ENCODE measurements at regions not wholly inside any gene's neighbourhood (a gene's known extent, or its start where the extent isn't known, plus 50 kb on each side); places are given as distances from the start of the nearest gene placed in this dataset.

- DNase-seq (ENCODE audit: low read depth): no peak
Measured at GRCh38 chr5:167973126-167973525, 318.3 kb upstream of the WWC1 start.

DNA sequence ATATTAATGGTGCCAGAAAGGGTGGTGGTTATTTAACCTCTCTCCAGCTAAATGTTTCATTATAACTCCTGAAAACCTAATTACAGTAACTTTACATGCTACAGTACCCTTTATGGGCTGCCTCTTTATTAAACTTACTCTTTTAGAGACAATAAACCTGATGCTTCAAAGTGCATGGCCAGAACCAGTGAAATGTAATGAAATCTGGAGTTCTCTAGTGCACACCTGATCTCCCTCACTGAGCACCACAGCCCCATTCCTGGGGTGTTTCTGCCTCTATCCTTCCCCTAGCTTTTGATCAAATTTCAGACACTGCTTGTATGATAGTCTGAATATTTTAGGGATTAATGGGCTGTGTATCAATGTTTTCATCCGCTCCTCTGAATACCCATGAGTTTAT lies 306.5 kb upstream of the WWC1 start:
- no peak for DNase-seq (ENCODE audit: low read depth)

DNA sequence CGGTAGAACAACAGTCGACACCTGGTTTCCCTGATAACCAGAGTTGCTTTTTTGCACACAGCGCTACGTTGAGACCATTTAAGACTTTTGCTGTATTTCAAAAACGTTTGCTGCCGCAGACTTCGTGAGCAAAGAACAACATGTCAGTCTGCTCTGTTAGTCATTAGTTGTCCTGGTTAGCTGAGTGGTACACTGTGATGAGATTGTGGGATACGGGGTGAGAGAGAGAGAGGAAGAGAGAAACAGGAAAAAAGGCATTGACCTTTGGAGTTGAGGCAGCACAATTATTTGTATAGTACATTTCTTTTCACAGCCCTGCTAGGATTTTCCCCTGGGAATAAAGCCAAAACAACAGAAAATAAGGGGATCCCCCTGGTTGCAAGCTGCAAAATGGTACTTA lies 306.1 kb upstream of the WWC1 start:
- DNase-seq (ENCODE audit: low read depth): no peak

- DNase-seq (ENCODE audit: low read depth): no peak
Measured at GRCh38 chr5:167987490-167988280, 303.8 kb upstream of the WWC1 start.

DNA sequence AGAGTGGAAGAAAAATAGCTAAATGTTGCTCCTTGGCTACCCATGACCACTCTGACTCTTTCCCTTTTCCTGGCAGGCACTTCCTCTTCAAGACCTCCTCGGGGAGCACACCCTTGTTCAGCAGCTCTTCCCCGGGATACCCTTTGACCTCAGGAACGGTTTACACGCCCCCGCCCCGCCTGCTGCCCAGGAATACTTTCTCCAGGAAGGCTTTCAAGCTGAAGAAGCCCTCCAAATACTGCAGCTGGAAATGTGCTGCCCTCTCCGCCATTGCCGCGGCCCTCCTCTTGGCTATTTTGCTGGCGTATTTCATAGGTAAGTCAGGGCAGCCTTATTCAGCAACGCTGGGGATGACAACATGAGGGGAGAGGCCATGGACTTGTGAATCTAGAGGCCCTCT lies 298.6 kb upstream of the WWC1 start:
- DNase-seq (ENCODE audit: low read depth): no peak

- DNase-seq (ENCODE audit: low read depth): no peak
Measured at GRCh38 chr5:167993771-167994170, 297.7 kb upstream of the WWC1 start.

DNA sequence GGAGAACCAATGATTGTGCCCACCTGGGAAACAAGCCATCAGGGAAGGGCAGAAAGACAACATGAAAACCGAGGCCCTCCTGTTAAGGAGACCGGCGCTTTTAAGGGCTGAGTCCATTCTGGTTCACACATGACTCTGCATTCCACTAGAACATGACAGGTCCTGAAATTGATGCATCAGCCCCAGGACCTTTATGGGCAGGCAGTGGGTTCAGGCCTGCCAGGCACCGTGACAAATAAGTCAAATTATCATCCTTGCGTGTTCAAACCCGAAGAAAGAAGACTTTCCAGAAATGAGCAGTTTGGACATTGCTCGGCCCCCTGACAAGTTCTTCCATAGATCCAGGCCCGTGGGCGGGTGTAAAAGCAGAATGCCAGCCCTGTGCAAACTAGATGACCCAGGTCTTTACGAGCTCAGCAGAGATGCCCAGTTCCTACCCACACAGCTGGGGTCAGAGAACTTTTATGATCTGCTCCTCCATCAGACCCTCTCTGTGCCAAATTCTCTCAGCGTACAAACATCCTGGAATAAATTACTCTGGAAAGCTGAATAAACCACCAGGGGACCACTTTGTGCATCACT lies 295.5 kb upstream of the WWC1 start:
- DNase-seq (ENCODE audit: low read depth): no peak

- no peak for DNase-seq (ENCODE audit: low read depth)
Measured at GRCh38 chr5:167998148-167998767, 293.2 kb upstream of the WWC1 start.

GRCh38 chr5:167999182-167999581 lies 292.3 kb upstream of the WWC1 start:
- DNase-seq (ENCODE audit: low read depth): no peak

- no peak for DNase-seq (ENCODE audit: low read depth)
Measured at GRCh38 chr5:168001318-168001717, 290.1 kb upstream of the WWC1 start.

DNA sequence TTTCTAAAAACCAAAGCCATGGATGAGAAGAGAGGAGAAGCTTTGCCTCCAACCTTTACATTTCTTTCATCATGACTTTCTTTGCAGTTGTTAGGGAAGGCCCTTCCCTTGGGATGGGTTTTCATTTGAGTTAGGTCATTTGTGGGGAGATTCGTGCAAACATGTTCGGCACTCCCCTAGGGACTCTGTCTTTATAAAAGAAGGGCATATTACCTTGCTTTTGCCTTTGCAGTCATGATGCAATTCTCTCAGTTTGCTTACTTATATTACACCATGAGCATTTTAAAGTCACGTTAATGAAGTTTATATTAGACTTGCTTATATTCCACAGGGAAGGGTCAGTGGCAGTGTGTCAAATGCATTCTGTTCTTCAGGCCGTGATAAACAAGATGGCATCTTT lies 289.3 kb upstream of the WWC1 start:
- DNase-seq (ENCODE audit: low read depth): no peak

- DNase-seq (ENCODE audit: low read depth): no peak
Measured at GRCh38 chr5:168005093-168005492, 286.4 kb upstream of the WWC1 start.

GRCh38 chr5:168005936-168006335 lies 285.5 kb upstream of the WWC1 start:
- no peak for DNase-seq (ENCODE audit: low read depth)

DNA sequence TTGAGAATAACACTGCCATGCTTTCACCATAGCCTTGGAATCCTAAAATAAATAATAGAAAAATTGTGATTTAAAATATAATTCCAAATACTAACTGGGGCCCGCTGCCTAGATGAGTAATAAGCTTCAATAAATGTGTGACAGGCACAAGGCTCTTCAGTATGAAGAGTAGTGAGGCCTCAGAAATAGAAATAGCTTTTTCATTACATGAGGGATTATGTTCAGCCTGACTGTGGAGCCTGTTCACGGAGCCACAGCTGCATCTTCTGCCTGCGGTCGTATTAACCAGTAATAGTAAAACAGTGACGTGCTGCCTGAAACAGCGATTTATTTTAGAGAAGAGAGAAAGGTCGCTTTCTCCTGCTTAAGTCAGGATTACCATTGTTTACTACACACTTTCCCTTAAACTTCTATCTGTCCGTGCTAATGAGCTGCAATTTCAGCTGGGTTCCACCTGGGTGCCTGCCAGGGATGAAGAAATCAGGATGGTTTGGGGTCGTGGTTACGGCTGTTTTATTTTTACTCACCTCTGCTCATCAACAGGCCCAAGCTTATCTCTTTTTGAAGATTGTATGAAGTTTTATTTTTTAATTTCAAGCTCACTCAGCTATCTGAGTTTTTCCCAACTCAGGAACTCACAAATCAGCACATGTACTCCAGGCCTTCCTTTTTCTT lies 284.9 kb upstream of the WWC1 start:
- DNase-seq (ENCODE audit: low read depth): no peak

GRCh38 chr5:168007286-168007685 lies 284.2 kb upstream of the WWC1 start:
- no peak for DNase-seq (ENCODE audit: low read depth)

DNA sequence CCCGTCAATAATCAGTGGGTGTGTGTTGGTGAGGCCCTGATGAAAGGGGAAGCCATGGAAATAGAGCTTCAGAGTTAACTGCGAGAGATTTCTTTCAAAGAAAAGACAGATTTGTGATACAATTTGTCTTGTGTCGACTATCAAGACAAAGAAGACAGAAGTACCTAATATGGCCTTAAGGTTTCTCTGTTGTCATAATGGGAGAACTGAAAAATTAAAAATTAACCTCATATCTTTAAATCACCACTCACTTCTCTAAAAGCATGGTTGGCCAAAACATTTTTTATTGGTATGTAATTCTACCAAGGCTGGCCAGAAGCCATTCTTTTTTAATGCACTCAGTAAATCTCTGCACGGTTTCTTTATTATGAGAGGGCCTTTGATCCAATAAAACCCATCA lies 282.9 kb upstream of the WWC1 start:
- DNase-seq (ENCODE audit: low read depth): no peak

GRCh38 chr5:168011096-168011495 lies 280.3 kb upstream of the WWC1 start:
- DNase-seq (ENCODE audit: low read depth): no peak

- DNase-seq (ENCODE audit: low read depth): no peak
Measured at GRCh38 chr5:168012006-168012405, 279.4 kb upstream of the WWC1 start.

DNA sequence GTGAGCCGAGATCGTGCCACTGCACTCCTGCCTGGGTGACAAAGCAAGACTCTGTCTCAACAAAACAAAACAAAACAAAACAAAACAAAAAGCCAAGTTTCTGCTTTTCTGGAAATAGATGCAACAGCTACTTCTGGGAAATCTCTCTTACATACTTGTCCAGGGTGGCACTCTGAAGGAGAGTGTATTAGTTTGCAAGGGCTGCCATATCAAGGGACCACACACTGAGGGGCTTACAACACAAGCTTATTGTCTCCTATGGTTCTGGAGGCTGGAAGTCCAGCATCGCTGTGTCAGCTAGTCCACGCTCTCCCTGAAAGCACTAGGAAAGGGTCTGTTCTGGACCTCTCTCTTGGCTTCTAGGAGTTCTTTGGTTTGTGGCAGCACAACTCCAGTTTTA lies 277.9 kb upstream of the WWC1 start:
- no peak for DNase-seq (ENCODE audit: low read depth)

DNA sequence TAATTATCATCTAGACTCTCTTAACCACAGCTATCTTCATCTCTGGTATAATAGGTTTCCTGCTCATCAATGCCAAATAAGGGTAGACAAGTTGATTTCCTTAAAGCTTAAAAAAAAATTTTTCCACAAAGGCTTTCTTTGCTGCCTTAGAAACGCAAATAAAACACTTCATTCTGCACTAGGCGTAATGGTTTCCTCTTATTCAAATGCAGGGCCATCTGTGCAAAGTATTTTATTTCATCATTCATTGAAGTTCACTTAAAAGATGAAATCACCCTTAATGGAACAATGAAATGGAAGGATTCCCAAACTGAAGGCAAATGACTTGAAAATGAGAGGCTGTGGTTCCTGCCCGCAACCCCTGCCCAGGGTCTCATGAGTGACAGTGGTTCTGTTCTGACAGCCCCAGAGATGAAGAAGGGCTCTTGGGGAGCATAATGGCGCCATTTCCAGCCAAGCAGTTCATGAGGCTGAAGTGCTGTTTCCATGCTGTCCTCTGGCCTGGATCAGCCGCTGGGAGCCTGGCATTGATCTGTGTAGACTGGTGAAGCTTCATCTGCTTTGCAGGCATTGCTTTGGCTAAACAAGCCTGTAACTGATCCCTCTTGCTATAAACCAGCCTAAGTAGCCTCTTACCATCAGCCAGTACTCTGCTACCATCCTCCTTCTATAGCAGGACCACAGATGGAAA lies 276.9 kb upstream of the WWC1 start:
- no peak for DNase-seq (ENCODE audit: low read depth)

DNA sequence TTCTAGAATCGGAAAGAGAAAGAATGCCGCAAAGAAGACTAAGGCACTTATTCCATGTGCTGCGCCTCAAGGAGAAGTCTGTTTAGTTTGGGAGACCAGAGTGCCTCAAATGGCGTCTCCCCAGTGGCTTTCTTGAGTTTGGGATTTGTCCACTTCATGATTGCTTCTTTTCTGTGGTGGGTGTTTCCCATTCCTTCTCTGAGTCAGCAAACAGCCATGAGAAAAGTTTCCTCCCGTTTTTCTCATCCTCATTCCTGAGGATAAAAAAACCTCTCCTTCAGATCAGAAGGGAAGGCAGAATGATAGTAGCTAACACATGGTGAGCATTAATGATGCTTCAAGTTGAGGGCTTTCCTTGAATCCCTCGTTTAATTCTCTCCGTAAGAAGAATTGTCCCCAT lies 275.9 kb upstream of the WWC1 start:
- no peak for DNase-seq (ENCODE audit: low read depth)

DNA sequence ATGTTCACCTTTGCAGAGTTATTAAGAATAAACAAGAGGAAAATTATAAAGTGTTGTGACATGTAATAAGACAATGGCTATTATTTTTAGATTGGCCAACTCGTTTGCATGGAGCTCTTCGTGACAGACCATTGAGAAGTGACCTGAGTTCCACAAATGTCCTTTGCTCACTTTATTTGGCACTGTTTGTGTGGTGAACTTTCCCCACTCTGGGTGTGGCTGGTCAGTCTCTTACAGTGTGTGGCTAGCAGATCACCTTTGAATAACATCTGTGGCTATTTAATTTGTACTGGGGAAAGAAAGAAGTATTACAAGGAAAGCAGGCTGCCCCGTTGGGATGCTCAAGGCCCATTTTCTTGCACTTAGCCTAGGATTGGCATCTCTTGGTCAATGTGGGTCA lies 274.1 kb upstream of the WWC1 start:
- DNase-seq (ENCODE audit: low read depth): no peak
